Posterior cingulate gyrus (tissue), 11 donors: ENCODE measurements at regions not wholly inside any gene's neighbourhood (a gene's known extent, or its start where the extent isn't known, plus 50 kb on each side); places are given as distances from the start of the nearest gene placed in this dataset.
"Not testable (repeated sequence)": the region's sequence is repeated elsewhere in the genome, so short reads cannot be mapped to it uniquely, and the experiment has no call there.

Experiments
- DNase-seq, 10 donors: peaks; one replicate each; pipeline versions ENCODE4 v3.0.0 to v3.0.0-alpha.2; 2020 to 2021; ENCODE audit warnings: mixed read lengths in 3 of 10
- intact Hi-C: fragments of 100-400 bp; cut with DNase I; formaldehyde crosslinking; loops from one replicate; pipeline ENCODE4 v1.15.1; 2023

DNA sequence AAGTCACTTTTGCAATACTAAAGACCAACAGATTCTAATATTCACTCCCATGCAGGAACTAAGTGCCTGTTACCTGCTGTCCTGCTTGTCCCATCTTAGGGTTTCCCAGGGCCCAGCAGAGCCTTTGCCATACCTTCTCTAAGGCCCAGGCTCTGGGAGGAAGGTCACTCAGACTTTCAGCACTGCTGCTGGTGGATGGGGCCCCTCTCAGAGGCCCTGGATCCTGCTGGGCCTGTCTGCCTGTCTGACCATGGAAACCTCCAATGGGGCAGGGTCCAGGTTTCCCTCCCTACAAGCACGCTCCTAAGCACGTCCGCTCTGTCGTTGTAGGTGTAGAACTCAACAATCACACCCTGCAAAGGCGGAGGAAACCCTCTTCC lies 75.1 kb downstream of the RRM2 start:
- intact Hi-C loops = no loop called here
- peak in 1 of 10 donors; percentile 35 for DNase-seq

GRCh38 chr2:10198482-10198881 lies 75.9 kb downstream of the RRM2 start:
- DNase-seq, intact Hi-C loops: not testable (repeated sequence)

GRCh38 chr2:10201201-10201600 lies 78.7 kb downstream of the RRM2 start:
- DNase-seq = no peak
- intact Hi-C loops = no loop called here

DNA sequence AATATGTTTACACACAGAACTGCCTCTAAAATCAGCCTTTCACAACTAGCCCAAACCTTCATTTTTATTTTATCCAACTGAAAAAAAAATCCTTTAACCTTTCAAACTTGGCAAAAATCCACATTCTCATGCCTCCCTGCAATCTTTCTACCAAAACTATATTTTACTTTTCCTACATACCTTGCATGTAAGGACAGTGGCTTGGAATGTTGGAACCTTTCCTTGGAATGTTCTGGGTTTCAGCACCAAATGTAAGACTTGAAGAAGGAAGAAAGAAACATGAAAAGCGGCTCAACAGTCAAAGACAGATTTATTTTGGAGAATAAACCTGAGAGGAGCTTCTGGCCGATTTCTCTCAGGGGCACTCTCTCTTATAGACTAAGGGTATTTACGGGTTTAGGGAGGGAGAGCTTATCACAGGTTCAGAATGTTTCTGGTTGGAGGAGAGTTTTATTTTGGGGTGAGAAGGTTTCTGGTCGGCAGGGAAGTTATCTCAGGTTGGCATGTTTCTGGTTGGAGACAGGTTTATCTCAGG lies 79.7 kb downstream of the RRM2 start:
- intact Hi-C loops = no loop called here
- no peak for DNase-seq

- DNase-seq = peak in 3 of 10 donors; percentile 47 to 70 (median 65)
- intact Hi-C loops = no loop called here
Observed at GRCh38 chr2:10204326-10205161, 82.0 kb downstream of the RRM2 start.

- peak in 1 of 10 donors; percentile 56 for DNase-seq
Observed at GRCh38 chr2:10205162-10205475, 82.6 kb downstream of the RRM2 start.

GRCh38 chr2:10208736-10209135 lies 86.2 kb downstream of the RRM2 start:
- intact Hi-C loops = no loop called here
- DNase-seq = peak in 2 of 10 donors; percentile 26 to 49

More at GRCh38 chr2:10205162-10205475, 82.6 kb downstream of the RRM2 start:
- intact Hi-C loops = no loop called here

GRCh38 chr2:10209406-10209935 lies 86.9 kb downstream of the RRM2 start:
- DNase-seq = peak in 2 of 10 donors; percentile 33 to 53
- intact Hi-C loops = no loop called here

- intact Hi-C loops = no loop called here
Observed at GRCh38 chr2:10210336-10210735, 87.8 kb downstream of the RRM2 start.

DNA sequence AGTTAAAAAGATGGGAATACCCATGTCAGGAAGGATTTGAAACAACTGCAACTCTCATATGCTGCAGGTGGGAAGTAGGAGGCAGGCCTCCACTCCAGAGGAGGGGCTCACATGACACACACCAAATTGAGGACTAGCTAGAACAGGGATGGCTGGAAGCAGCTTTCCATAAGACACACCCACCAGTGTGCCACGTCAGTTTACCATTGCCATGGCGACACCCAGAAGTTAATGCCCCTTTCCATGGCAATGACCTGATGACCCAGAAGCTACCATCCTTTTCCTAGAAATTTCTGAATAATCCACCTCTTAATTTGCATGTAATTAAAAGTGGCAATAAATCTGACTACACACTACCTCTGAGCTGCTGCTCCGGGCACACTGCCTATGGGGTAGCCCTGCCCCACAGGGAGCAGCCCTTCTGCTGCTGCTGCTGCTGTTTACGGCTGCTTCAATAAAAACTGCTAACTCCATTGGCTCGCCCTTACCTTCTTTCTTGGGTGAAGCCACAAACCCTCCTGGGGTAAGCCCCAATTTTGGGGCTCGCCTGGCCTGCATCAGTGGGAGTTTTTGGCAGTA lies 89.4 kb downstream of the RRM2 start:
- DNase-seq = peak in 1 of 10 donors; percentile 24

More at GRCh38 chr2:10210336-10210735, 87.8 kb downstream of the RRM2 start:
- DNase-seq = peak in 1 of 10 donors; percentile 69

DNA sequence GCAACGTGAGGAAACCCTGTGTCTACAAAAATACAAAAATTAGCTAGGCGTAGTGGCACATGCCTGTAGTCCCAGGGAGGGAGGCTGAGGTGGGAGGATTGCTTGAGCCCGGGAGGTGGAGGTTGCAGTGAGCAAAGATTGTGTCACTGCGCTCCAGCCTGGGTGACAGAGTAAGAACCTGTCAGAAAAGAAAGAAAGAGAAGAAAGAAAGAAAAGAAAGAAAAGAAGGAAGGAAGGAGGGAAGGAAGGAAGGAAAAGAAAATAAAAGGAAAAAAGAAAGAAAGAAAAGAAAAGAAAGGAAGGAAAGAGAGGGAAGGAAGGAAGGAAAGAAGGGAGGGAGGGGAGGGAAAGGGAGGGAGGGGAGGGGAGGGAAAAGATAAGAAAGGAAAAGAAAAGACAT lies 89.9 kb upstream of the HPCAL1 start:
- no peak for DNase-seq
- intact Hi-C loops = no loop called here

More for the DNA sequence above, 89.4 kb downstream of the RRM2 start:
- intact Hi-C loops = no loop called here

- DNase-seq = peak in 1 of 10 donors; percentile 62
- intact Hi-C loops = no loop called here
Observed at GRCh38 chr2:10214179-10214578, 88.5 kb upstream of the HPCAL1 start.

DNA sequence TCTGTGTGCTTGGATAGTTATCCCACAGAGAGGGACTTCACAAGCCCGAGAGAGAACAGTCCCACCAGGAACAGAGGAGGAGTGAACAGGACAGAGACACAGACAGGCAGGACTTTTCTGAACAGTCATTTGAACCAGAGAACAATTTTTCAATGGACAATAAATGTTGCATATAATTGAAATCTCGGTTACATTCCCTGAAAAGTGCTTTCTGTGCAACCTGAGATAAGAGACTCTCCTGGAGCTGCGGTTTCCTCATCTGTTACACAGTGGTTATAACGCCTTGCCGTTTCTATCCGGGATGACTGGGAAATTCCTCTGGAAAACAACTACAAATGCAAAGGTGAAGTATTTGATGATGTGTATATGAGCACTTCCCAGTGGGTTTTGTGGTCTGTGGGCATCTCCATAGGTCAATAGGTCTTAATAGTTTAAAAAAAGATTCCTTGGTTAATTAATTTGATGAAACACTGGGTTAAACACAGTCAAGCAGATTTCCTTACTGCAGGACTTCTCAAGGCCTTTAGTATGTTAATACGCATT lies 87.2 kb upstream of the HPCAL1 start:
- no peak for DNase-seq

DNA sequence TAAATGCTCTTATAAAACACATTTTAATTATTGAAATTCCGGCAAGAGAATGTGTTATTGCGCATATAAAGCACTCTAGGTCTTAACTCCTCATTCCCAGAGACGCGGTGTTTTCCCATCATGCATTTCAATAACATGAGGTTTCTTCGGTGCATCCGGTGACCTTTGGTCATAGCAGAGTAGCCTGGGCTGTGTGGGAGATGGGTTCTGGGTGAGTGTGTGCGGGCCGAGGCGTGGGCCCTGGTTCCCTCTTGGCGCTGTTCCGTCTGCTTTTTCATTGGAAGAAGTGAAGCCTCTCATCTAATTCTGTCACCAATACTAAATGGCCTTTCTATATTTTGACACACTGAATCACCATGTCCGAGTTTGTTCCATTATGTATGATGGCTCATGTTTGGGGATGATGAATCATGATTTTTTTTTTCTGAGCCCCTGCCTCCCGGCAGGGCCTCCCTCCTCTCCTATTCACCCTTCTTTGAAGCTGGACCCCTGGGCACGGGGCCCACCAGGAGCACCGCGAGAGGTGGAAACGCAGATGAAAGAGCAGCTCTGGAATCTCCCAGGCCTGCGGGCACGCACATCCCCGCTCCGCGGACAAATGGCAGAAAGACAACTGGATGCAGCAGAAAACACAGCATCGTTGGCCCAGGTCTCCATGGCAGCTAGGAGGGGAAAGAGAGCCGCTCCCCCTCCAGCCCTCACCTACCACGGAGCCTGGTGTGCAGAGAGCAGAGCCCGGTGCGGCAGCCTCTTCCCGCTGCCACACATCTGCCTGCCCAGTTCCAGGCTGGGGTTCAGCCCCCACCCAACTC lies 85.8 kb upstream of the HPCAL1 start:
- intact Hi-C loops = no loop called here

More for the DNA sequence above, 87.2 kb upstream of the HPCAL1 start:
- intact Hi-C loops = no loop called here

GRCh38 chr2:10217489-10218435 lies 84.9 kb upstream of the HPCAL1 start:
- intact Hi-C loops = no loop called here
- DNase-seq = peak in 2 of 10 donors; percentile 44 to 77

More for the DNA sequence above, 85.8 kb upstream of the HPCAL1 start:
- peak in 2 of 10 donors; percentile 68 to 84 for DNase-seq

DNA sequence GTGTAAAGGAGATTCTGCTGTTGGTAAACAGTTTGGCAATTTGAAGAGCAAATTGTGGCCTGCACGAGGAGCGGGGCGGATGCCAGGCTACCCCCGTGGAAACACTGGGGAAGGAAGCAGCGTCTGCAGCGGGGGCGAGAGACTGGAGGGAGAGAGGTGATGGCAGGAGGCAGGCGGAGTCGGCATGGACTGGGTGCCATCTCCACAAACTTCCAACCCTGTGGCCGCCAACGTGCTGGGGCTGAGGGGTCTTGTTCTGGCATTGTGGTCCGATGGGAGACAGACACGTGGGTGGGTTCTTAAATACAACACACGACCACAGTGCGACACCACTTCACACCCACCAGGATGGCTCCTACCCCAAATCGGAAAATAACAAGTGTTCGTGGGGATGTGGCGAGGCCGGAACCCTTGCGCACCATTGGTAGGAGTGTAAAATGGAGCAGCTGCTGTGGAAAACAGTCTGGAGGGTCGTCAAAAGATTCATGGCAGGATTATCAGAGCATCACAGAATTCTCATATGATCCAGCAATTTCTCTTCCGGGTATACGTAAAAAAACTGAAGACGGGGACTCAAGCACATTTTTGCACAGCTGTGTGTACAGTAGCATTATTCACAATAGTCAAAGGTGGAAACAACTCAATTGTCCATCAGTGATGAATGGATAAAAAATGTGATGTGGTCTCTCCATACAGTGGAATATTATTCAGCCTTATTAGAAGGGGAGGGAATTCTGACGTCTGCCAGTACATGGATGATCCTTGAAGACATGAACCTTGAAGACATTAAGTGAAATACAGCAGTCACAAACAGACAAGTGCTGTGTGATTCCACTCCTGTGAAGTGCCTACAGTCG lies 82.4 kb upstream of the HPCAL1 start:
- peak in 2 of 10 donors; percentile 58 to 83 for DNase-seq

DNA sequence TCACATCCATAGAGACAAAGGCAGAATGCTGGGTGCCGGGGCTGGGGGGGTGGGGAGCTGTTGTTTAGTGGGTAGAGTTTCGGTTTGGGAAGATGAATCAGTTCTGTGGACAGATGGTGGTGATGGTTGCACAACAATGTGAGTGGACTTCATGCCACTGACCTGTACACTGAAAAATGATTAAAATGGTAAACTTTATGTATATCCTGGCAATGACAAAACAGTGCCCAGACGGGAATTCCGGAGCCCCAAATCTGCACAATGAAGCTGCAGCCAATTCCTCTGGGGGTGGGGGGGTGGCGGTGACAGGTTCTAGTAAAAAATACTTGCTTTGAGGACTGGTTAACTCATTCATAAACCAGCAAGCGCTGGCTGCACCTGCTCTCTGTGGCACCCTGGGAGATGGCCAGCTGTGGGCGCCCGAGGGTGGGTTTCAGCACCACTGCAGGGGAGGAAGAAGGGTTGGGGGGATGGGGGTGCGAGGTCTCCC lies 81.8 kb upstream of the HPCAL1 start:
- intact Hi-C loops = no loop called here
- DNase-seq = peak in 2 of 10 donors; percentile 67 to 68

More for the DNA sequence above, 82.4 kb upstream of the HPCAL1 start:
- intact Hi-C loops = no loop called here

DNA sequence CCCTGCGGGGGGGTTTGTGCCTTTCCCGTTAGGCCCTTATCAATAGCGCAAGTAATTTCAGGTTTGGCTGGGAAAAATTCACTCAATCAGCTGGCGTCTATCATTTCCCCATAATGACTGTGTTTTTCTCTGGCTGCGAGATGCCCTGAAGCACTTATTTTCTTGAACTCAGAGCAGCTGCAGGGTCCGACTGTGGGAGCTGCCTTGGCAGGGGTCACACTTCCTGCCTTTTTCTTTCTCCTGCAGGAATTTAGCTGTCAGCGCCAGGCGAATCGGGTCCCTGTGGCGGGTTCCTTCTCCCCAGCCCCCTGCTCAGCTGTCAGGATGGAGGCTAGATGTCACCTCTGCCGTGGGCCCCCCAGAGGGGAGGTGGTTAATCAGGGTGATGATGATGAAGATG lies 81.3 kb upstream of the HPCAL1 start:
- DNase-seq = peak in 2 of 10 donors; percentile 17 to 37
- intact Hi-C loops = no loop called here
